NOMO-1 (cell line): ENCODE measurements at regions not wholly inside any gene's neighbourhood (a gene's known extent, or its start where the extent isn't known, plus 50 kb on each side); places are given as distances from the start of the nearest gene placed in this dataset.
"Not testable (repeated sequence)": the region's sequence is repeated elsewhere in the genome, so short reads cannot be mapped to it uniquely, and the experiment has no call there.

Experiments
- DNase-seq, 2 experiments: peaks; one replicate each; lab custom pipeline; 2025; ENCODE audit not compliant: unreplicated experiment in 2 of 2; lab: John Stamatoyannopoulos, UW

DNA sequence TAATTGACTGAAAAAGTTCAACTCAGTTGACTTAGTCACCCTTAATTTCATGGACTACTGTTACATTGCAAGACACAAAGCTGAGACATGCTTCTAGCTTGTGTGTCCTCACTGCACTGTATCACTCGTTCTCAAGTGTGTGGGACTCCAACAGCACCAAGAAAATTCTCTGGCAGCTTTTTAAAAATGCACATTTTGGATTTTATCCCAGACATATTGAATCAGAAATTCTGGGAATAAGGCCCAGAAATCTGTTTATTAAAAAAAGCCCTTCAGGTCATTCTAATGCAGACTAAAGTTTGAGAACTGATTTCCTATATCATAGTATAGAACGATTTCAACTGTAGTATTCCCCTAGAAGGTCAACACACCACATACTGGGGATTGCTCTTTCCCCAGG lies 1485.3 kb downstream of the PCDH9 start:
- DNase-seq = no peak

DNA sequence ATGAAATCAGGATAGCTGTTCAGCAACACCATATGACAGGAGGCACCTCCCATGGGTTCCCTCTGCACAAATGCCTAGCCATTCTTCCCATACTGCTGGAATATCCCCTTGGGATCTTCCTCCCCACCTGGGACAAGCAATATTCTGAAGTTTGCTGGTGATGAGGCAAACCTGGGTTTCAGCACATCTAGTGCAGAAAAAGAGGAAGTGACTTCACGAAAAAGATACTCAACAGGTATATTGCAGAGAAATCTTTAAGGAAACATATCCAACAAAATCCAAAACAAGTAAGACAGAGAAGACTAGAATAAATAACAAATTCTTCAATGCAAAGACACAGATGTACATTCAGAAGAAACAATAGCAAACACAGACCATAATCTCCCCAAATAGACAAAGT lies 1497.0 kb downstream of the PCDH9 start:
- DNase-seq = no peak

DNA sequence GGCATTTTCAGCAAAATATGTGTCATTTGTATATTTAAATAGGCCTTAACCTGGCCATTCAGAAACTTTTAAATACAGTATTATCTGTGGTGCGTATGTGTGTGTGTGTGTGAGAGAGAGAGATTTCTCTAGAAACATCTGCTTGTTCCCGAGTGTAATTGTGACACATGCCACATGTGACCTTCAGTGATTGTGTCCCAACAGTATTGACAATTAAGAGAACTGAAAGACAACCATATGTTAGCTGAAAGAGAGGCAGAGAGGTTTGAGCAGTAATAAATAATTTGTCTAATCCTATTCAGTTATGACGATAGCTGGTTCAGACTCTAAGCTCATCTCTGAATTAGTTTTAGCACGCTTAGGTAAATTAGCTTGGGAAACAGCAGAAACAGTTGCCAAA lies 1503.1 kb downstream of the PCDH9 start:
- DNase-seq = no peak

DNA sequence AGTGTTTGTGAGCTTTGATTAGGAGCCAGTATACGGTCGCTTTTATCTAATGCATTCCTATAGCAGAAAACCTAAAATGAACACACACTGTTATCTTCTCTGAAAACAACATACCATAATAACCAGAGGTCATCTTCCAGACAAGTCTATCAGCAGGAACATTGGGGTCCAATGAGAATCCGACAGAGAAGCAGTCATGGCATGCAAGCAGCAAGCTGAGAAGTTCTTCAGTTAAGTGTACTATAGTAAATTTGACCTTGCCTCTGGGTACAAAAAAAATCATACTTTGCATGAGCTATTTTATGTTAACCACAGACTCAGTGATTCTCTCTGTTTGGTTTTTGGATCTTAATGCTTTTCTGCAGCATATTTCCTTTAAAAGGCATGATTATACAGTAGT lies 1505.1 kb downstream of the PCDH9 start:
- no peak for DNase-seq

DNA sequence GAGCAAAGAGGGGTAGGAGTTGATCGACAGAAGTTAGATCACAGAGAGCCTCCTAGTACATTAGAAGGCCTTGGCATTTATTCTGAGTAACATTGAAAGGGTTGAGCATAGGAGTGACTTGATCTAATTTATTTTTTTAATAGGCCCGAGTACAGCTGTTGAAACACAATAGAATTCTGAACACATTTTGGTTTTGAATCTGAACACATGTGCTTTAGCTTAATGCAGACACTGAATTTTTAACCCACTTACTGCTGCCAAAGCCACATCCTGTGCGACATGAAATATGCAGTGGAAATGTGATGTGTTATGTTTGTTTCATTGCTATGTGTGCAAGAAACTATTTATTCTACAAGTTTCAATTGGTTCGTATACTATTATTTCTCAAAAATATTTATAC lies 1505.9 kb downstream of the PCDH9 start:
- DNase-seq = no peak

DNA sequence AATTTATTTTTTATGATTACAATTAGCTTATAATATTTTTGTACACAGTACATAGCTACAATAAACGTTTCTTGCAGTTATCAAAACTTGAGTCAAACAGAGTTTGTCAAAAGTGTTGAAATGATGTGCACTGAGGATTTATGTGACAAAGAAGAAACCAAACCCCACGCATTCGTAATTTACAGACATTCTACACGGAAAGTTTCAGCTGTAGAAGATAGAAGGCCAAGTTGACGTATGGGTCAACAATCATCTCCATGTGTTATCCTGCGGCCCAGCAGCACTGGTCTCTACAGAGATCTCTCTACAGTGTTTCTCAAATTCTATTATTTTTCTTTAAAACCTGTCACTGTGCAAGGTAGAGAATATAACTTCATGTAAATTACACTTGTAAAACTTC lies 1507.6 kb downstream of the PCDH9 start:
- DNase-seq = no peak

DNA sequence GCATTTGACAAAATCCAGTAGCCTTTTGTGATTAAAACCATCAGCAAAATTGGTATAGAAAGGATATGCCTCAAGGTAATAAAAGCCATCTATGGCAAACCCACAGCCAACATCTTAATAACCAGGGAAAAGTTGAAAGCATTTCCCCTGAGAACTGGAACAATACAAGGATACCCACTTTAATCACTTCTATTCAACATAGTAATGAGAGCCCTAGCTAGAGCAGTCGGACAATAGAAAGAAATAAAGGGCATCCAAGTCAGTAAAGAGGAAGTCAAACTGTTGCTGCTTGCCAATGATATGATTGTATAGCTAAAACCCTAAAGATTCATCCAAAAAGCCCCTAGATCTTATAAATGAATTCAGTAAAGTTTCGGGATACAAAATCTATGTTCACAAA lies 1510.3 kb downstream of the PCDH9 start:
- DNase-seq = no peak

DNA sequence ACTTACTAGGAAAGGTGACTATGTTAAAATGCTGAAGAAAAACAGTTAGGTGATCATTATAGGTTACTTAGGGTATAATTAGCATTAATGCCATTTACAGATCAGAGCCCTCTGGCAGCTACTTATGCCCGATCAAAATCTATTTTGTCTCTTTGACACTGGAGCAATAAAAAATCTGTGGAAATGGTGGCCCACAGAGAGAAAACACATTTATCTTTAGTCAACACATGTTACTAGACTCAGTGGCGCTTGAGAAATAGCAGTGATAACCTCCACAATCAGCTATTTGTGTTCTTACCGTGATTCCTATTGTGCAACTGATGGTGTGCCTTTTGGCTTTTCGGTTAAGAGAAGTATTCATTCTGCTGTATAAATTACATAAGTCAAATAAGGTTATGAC lies 1519.6 kb downstream of the PCDH9 start:
- no peak for DNase-seq

DNA sequence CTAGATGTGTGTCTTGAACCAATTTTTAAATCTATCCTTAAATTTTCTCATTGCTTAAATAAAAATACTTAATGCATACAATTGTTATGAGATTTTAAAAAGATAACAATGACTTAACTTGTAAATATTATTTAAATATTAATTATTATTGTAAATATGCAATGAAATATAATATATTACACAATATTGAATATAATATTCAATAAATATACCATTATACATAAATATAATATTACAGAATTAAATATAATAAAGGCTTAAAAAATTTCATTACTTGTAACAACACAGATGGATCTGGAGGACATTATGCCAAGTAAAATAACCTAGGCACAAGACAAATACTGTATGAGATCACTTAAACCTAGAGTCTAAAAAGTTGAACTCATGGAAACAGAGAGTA lies 1532.3 kb downstream of the PCDH9 start:
- no peak for DNase-seq

DNA sequence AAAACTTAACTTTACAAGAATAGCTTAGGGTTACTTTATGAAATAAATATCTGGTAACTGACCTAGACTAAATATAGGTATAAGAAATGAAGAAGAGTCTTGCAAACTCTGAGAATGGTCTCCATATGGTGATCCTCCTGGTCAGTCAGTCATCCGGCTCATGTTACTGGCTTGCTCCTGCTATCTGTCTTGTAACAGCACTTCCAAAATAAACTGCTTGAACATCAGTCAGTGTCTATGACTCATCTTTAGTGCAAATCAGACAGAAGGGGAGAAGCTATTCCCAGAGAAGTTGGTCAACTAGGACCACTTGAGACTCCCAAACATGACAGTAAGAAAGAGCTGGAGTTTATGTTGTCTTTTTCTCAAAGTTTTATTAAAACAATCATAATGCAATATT lies 1550.9 kb downstream of the PCDH9 start:
- DNase-seq = no peak

DNA sequence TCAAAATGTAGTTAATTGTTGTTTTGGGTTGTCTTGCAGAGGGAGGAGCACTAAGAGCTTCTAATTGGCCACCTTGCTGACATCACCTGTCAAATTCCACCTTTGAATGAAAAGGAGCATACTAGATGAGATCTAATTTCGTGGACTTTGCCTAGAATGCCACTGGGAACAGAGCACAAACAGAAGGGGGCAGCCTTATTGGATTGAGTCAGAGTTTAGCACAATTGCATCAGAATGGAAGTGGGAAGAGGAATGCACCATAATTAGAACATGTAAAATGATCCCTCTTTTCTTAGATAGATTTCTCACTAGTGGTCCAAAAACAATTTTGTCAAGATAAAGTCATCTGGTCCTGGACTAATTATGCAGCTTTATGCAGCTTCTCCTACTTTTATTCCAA lies 1552.2 kb downstream of the PCDH9 start:
- no peak for DNase-seq

DNA sequence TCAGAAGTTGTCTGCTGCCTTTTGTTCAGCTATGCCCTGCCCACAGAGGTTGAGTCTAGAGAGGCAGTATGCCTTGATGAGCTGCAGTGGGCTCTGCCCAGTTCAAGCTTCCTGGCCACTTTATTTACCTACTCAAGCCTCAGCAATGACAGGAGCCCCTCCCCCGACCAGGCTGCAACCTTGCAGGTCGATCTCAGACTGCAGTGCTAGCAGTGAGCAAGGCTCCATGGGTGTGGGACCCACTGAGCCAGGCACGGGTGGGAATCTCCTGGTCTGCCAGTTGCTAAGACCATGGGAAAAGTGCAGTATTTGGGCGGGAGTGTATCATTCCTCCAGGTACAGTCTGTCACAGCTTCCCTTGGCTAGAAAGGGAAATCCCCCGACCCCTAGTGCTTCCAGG lies 1554.8 kb downstream of the PCDH9 start:
- not testable (repeated sequence) for DNase-seq

DNA sequence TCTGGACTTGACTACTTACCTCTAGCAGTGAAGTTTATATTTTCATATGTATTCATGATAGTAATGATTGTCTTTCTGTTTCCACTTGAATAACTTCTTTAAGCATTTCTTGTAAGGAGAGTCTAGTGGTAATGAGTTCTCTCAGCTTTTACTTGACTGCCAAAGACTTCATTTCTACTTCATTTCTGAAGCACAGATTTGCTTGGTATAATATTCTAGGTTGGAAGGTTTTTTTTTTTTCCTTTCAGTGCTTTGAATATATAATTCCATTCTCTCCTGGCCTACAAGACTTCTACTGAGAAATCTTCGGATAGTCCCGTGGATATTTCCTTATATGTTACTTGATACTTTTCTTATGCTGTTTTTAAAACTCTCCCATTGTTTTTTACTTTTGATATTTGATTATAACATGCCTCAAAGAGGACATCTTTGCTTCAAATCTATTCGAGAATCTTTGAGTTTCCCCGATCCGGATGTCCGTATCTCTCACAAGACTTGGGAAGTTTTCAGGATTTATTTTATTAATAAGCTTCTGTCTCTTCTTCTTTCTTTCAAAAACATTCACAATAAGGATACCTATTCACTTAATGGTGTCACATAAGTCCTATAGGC lies 1560.0 kb downstream of the PCDH9 start:
- DNase-seq = no peak

DNA sequence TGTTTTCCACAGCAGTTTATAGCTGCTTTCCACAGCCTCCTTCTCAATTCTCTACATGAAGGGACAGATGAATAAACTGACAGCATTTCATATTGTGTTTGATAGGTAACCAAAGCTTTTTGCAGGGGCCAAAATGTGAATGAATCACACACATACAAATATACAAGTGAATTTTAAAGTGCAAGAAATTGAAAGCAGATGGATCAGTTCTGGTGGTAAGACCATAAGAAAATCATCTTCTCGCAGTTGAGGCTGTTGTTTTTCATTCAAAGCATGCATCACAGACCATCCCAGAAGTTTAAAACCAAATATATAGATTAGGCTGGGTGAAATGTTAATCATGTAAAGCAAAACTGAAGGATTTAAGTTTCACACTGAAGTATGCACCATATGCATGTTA lies 1569.4 kb downstream of the PCDH9 start:
- DNase-seq = no peak

DNA sequence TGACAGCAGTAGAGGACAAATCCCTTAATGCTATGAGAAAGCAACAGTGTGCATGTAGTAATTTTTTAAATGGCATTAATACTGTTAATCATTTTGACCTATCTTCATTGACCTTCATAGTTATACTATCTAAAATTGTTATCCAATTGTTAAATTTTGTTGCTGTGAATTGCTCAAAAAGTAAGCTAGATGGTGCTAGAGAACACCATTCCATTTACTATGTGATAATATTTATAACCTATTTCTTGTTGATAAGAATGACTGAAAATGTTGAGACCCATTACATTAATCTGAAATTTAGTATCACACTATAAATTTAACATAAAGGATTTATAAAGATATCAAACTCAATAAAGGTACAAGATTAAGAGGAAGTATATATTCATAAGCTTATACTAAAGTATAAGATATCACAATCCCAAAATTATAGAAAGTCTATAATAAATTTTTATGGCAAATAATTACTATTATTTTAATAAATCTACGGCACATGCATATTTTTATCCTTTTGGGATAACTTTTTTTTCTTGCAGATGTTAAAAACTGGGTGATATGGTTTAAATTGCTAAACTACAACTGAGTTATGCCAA lies 1573.3 kb downstream of the PCDH9 start:
- no peak for DNase-seq

DNA sequence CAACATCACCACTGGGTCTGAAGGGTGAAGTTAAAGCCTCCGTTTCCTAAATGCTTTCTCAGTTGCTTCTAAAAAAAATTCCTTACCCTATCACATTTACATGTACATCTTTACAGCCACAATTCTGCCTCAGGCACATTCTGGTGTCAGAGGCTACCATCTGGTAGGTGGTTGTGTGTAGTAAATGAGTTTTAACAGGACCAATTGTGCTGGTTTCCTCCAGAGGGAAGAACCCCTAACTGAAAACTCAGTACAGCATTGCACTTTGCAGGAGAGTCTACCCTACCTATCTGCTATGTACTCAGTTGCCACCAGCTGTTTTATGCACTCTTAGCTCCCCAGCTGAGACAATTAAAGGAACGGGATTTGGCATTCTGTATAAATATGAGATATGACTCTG lies 1576.5 kb downstream of the PCDH9 start:
- no peak for DNase-seq

DNA sequence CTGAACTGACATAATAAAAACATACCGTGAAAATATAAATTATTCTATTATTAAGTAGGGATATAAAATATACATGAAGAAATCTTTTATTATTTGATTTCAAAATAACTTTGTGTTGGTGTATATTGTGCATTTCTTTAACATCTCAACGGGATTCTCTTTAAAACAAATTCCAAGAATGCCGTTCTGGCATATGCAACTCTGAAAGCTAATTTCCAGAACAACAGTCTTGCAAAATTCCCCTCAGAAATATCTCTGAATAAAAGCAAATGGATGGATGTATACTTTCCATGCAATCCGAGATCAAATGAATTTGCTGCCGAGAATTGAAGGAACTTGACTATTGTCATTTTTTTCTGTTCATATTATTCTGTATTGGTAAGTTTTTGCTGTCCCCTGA lies 1579.8 kb downstream of the PCDH9 start:
- no peak for DNase-seq

DNA sequence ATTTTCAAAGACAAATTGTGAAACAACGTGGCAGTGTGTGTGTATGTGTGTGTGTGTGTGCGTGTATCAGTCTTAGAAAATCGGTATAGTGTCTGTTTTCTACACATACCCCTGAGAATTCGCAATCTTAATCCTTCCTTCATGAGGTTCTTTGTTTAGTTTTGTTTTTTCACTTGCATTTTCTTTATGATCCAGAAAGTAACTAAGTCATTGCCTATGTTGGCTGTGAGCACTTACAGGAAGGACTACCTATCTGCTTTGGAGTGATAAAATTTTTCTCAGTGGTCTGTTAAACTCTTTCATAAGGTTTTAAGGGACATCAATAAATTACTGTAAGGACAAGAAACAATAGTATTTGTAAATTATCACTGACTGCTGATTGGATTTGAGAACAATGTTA lies 1587.1 kb downstream of the PCDH9 start:
- DNase-seq = no peak

DNA sequence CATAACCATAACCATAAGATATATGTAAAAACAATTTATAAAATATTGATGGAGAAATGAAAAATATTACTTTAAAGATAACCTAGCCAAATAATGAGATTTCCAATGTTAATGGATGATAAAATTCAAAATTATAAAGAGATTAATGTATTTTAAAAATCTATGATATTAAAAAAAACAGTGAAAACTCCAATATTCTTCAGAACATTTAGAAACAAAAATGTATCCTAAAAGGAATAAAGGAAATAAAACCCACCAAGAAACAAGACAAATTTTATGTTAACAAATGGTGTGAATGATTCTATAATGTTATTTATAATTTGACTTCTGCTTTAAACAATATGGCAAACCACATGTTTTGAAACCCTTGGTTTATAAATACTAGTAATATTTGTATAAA lies 1587.8 kb downstream of the PCDH9 start:
- DNase-seq = no peak

DNA sequence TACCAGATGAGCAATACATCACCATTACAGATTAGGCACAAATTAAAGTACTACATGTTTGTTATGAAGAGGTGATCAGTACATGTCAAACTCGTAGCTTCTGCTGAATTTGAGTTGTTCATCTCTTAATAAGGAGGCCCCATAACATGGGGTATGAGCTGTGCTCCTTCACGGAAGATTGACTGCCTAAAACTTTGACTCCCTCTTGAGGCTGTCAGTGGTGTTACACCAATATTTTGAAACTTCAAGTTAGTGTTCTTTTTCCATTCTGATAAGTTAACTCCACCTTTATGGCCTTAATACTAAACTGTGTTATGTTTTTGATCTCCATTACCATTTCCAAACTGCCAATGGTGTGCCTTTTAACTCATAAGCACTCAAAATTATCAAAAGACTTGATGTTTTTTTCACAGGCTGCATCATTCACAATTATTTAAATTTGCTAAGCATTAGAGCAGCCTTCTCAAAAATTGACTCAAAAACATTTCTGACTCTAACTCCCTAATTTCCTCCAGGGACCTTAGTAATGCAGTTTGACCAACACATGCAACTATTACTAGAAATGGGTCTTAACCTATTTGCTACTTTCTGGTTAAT lies 1591.5 kb downstream of the PCDH9 start:
- DNase-seq = peak in 1 of 2 experiments; percentile 3

DNA sequence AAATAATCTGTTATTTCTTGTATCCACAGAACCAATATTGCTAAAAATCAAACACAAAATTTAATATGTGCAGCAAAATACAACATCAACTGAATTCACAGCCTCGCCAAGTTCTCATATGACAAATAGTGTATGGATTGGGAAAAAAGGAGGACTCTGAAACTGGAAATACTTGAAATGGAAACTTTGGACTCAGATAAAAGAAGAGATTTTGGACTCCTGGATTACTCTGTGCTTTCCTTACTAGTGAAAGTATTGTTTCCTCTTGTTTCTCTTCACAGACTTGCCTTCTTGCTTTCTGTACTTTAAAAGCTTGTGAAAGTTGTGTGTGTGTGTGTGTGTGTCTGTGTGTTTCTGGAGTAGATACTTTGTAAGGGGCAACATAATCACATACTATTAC lies 1596.3 kb downstream of the PCDH9 start:
- no peak for DNase-seq

DNA sequence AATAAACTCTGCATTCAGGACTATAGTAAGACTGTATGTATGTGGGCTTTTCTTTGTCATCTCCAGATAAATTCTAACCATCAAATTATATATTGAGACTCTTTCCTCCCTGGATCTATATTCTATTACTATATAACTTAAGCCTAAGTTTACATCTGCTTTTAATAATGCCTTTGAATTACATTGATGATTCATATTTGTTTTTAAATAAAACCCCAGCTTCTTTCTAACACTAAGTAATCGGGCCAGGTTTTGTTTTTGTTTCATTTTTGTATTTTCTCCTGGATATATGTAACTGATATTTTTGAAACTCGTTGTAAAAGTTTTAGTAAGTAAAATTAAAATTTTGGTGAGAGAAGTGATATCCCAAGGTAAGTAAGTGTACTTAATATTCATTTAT lies 1599.1 kb downstream of the PCDH9 start:
- no peak for DNase-seq

DNA sequence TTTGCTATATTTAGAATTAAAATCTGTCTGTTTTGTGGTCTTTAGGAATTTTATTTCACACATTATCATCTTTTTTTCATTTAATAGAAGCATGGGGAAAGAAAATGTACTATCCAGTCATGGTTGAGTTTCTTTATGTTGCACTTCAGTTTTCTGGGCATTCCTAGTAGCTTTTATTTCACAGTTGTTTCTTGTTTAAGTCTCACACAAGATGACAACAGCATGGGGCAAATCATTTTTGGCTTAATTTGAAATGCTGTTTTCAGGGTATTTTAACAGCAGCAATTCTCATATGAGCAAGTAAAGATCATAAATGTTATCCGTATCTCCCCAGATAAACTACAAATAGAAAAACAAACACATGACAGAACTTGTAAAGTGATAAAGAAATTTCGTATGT lies 1600.2 kb downstream of the PCDH9 start:
- no peak for DNase-seq
